ENCODE measurements at regions not wholly inside any gene's neighbourhood (a gene's known extent, or its start where the extent isn't known, plus 50 kb on each side); places are given as distances from the start of the nearest gene placed in this dataset.

DNA sequence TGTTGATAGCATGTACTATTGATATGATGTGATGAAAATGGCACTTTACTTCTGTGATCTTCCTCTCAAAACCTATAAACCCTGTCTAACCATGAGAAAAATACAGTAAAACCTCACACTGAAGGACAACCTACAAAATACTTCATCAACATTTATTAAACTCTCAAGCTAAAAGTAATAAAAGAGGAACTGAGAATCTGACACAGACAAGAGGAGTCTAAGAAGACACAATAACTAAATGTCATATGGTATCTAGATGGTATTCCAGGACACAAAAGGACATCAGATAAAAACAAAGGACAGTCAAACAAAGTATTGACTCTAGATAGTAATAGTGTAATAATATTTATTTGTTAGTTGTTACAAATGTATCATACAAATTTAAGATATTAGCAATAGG, 655.3 kb downstream of the SH3BGRL start:
- Histone ChIP-seq H3K27ac (ENCODE audit: low read length) (no peak overlapping the region), H3K4me2 (ENCODE audit: low read length) (no peak overlapping the region), H3K4me1 (ENCODE audit: low read length) (no peaks in the 10 kb centered on the region), H3K79me2 (ENCODE audit: low read length) (no peaks in the 10 kb centered on the region), H3K9ac (ENCODE audit: low read length) (no peak overlapping the region), H3K36me3 (replicated peaks; ENCODE audit: low read depth, low read length) (no peaks in the 10 kb centered on the region), H3K4me3 (ENCODE audit: low read length) (no peak overlapping the region), H3K27me3 (ENCODE audit: low read depth, low read length) (no peaks in the 10 kb centered on the region), H4K20me1 (ENCODE audit: insufficient read depth, low read length) (no peaks in the 10 kb centered on the region), H2AFZ (ENCODE audit: low read depth, low read length) (no peak overlapping the region), H3K9me3 (ENCODE audit: insufficient read depth, low read length) (no peaks in the 10 kb centered on the region)
- TF ChIP-seq, protein P1, sequence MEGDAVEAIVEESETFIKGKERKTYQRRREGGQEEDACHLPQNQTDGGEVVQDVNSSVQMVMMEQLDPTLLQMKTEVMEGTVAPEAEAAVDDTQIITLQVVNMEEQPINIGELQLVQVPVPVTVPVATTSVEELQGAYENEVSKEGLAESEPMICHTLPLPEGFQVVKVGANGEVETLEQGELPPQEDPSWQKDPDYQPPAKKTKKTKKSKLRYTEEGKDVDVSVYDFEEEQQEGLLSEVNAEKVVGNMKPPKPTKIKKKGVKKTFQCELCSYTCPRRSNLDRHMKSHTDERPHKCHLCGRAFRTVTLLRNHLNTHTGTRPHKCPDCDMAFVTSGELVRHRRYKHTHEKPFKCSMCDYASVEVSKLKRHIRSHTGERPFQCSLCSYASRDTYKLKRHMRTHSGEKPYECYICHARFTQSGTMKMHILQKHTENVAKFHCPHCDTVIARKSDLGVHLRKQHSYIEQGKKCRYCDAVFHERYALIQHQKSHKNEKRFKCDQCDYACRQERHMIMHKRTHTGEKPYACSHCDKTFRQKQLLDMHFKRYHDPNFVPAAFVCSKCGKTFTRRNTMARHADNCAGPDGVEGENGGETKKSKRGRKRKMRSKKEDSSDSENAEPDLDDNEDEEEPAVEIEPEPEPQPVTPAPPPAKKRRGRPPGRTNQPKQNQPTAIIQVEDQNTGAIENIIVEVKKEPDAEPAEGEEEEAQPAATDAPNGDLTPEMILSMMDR (IDR thresholded peaks at IDR 0.05; ENCODE audit: low read depth, low read length), result no peak
- TF ChIP-seq EZH2phosphoT487 (IDR thresholded peaks at IDR 0.05; ENCODE audit: low read depth), result no peak

DNA sequence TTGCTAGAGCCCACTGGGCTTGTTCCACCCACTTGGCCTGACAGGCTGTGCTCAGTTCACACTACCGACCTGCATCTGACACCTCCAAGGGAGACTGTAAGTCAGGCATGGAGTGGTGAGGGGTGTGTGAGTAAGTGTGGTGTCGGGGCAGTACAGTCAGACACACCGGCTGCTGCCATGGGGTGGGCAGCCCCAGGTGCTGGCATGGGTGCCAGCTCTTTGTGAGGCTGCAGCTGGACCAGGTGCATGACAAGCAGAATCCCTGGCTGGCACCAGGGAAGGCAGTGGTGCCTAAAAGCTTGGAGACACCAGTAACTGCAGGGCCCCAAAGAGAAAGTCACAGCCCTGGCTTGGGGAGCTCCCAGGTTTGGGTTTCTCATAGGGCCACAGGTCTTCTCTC, 665.0 kb downstream of the SH3BGRL start:
- Histone ChIP-seq H2AFZ (ENCODE audit: low read depth, low read length) (no peak overlapping the region), H3K4me3 (ENCODE audit: low read length) (no peak overlapping the region), H3K4me2 (ENCODE audit: low read length) (no peak overlapping the region), H3K27me3 (ENCODE audit: low read depth, low read length) (no peaks in the 10 kb centered on the region), H4K20me1 (ENCODE audit: insufficient read depth, low read length) (no peaks in the 10 kb centered on the region), H3K79me2 (ENCODE audit: low read length) (no peaks in the 10 kb centered on the region), H3K9me3 (ENCODE audit: insufficient read depth, low read length) (no peaks in the 10 kb centered on the region), H3K4me1 (ENCODE audit: low read length) (no peaks in the 10 kb centered on the region), H3K27ac (ENCODE audit: low read length) (no peak overlapping the region), H3K9ac (ENCODE audit: low read length) (no peak overlapping the region), H3K36me3 (replicated peaks; ENCODE audit: low read depth, low read length) (no peaks in the 10 kb centered on the region)
- no peak for TF ChIP-seq EZH2phosphoT487 (IDR thresholded peaks at IDR 0.05; ENCODE audit: low read depth)
- TF ChIP-seq, protein P1 (IDR thresholded peaks at IDR 0.05; ENCODE audit: low read depth, low read length), result no peak

DNA sequence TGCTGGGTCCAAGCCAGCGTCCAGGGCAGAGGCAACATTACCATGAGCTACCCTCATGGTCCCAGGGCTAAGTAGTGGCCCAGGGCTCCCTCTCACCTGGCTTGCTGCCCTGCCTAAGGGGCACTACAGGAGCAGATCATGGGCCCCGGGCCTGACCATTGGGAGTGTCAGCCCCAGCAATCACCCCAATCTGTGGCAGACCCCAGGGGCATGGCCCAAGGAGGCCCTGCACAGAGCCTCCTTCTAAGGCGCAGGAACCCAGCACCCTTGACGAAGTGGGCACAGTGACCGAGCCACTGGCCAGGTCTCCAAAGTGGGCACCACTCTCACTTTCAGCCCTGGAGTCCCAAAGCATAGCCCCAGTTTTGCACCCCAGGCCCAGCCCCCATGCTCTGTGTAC, 667.1 kb downstream of the SH3BGRL start:
- Histone ChIP-seq H3K27me3 (ENCODE audit: low read depth, low read length) (no peaks in the 10 kb centered on the region), H3K9me3 (ENCODE audit: insufficient read depth, low read length) (no peaks in the 10 kb centered on the region)
- TF ChIP-seq EZH2phosphoT487 (IDR thresholded peaks at IDR 0.05; ENCODE audit: low read depth), result no peak
- TF ChIP-seq, protein P1 (IDR thresholded peaks at IDR 0.05; ENCODE audit: low read depth, low read length), result no peak

DNA sequence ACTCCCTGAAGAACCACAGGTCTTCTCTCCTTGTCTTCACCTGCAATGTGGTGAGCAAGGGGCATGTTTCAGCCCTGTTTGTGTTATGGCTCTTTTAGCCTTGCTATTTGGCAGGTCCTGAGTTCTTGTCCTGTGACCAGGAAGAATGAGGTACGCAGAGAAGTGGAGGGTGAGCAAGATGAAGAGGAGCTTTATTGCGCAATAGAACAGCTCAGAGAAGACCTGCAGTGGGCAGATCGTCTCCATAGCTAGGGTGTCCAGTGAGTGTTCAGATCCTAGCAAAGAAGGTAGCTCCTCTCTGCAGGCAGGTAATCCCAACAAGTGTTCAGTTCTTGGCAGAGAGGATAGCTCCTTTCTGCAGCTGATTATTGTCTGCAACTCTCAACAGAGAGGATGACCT, 672.9 kb downstream of the SH3BGRL start:
- Histone ChIP-seq H3K79me2 (ENCODE audit: low read length) (no peaks in the 10 kb centered on the region), H3K9ac (ENCODE audit: low read length) (no peak overlapping the region), H4K20me1 (ENCODE audit: insufficient read depth, low read length) (no peaks in the 10 kb centered on the region), H2AFZ (ENCODE audit: low read depth, low read length) (no peak overlapping the region), H3K27ac (ENCODE audit: low read length) (no peak overlapping the region), H3K27me3 (ENCODE audit: low read depth, low read length) (no peaks in the 10 kb centered on the region), H3K4me2 (ENCODE audit: low read length) (no peak overlapping the region), H3K4me1 (ENCODE audit: low read length) (no peaks in the 10 kb centered on the region), H3K4me3 (ENCODE audit: low read length) (no peak overlapping the region), H3K9me3 (ENCODE audit: insufficient read depth, low read length) (no peaks in the 10 kb centered on the region), H3K36me3 (replicated peaks; ENCODE audit: low read depth, low read length) (no peaks in the 10 kb centered on the region)
- TF ChIP-seq, protein P1 (IDR thresholded peaks at IDR 0.05; ENCODE audit: low read depth, low read length), result no peak
- no peak for TF ChIP-seq EZH2phosphoT487 (IDR thresholded peaks at IDR 0.05; ENCODE audit: low read depth)

More for the DNA sequence above, 667.1 kb downstream of the SH3BGRL start:
- Histone ChIP-seq H3K36me3 (replicated peaks; ENCODE audit: low read depth, low read length) (no peaks in the 10 kb centered on the region), H3K4me3 (ENCODE audit: low read length) (no peak overlapping the region), H3K9ac (ENCODE audit: low read length) (no peak overlapping the region), H3K27ac (ENCODE audit: low read length) (no peak overlapping the region), H3K4me2 (ENCODE audit: low read length) (no peak overlapping the region), H3K4me1 (ENCODE audit: low read length) (no peaks in the 10 kb centered on the region), H4K20me1 (ENCODE audit: insufficient read depth, low read length) (no peaks in the 10 kb centered on the region), H2AFZ (ENCODE audit: low read depth, low read length) (no peak overlapping the region), H3K79me2 (ENCODE audit: low read length) (no peaks in the 10 kb centered on the region)

Measured in OCI-LY3 (cell line).